HCT116 (cell line): ENCODE measurements at regions not wholly inside any gene's neighbourhood (a gene's known extent, or its start where the extent isn't known, plus 50 kb on each side); places are given as distances from the start of the nearest gene placed in this dataset.

Experiments used
- ATAC-seq: fragments of 200-7000 bp; cut with Tn5 transposase; 2 replicates; pipeline ENCODE4 v1.9.1; 2020; ENCODE audit warnings: mild to moderate bottlenecking, moderate library complexity
- BruUV-seq: library from RNA; stranded (reverse); fragments of 400-500 nt; replicated peaks from 2 replicates; lab custom pipeline; 2021; lab: Mats Ljungman, UMichigan
- CTCF ChIA-PET: fragments of 300-600 bp; sonication (Branson Sonifier 250); formaldehyde crosslinking; loops from one replicate; lab custom pipeline; 2021; ENCODE audit warnings: antibody characterized with exemption; lab: Charles Lee
- POLR2A ChIA-PET: fragments of 300-600, 350-600 bp; sonication (Branson Sonifier 250); formaldehyde crosslinking; loops from one replicate; lab custom pipeline; 2021; ENCODE audit warnings: antibody characterized with exemption; lab: Charles Lee
- RAD21 ChIA-PET, 2 experiments: fragments of 300-600 bp; sonication (Branson Sonifier 250); formaldehyde crosslinking; loops; one replicate each; lab custom pipeline; 2023; ENCODE audit warnings: low total read pairs in 2 of 2; ENCODE audit not compliant: uncharacterized antibody in 2 of 2, unreplicated experiment in 2 of 2, low non-redundant PET in 1 of 2; lab: Charles Lee
- DNase-seq: peaks from one replicate; pipeline ENCODE4 v3.0.0-alpha.2; 2010; ENCODE audit warnings: low read depth, low spot score
- H2AFZ ChIP-seq: fragments of 200-600 bp; shearing (Covaris generic), sonication (generic); 2 replicates; pipeline ENCODE4 v1.6.1; 2017; ENCODE audit warnings: low read depth, mixed run types, mixed read lengths, antibody characterized with exemption, low read length; ENCODE audit not compliant: poor library complexity, severe bottlenecking
- H3K27ac ChIP-seq: 2 replicates; pipeline ENCODE4 v1.5.1; 2012; ENCODE audit warnings: low read depth, low read length
- H3K27me3 ChIP-seq: fragments of 200-600 bp; sonication (generic); 2 replicates; pipeline ENCODE4 v1.6.1; 2016; ENCODE audit warnings: mixed run types, low read length, mixed read lengths; ENCODE audit not compliant: insufficient read depth
- H3K36me3 ChIP-seq, 2 experiments: fragments of 200-500 bp in 1 of 2; fragments of 200-600 bp in 1 of 2; sonication (Bioruptor generic) in 1 of 2; sonication (generic) in 1 of 2; 2 replicates each; pipeline versions ENCODE4 v1.5.1 to v1.6.1; 2014 to 2016; ENCODE audit warnings: low read length in 2 of 2, inconsistent platforms in 1 of 2, mixed read lengths in 1 of 2, mixed run types in 1 of 2; ENCODE audit not compliant: insufficient read depth in 2 of 2, control insufficient read depth in 1 of 2
- H3K4me1 ChIP-seq, 2 experiments: fragments of 200-600 bp in 1 of 2; sonication (generic) in 1 of 2; 2 replicates each; pipeline versions ENCODE4 v1.5.1 to v1.6.1; 2012 to 2017; ENCODE audit warnings: low read length in 2 of 2, inconsistent platforms in 1 of 2, mild to moderate bottlenecking in 1 of 2, mixed read lengths in 1 of 2, mixed run types in 1 of 2, moderate library complexity in 1 of 2; ENCODE audit not compliant: insufficient read depth in 2 of 2, control insufficient read depth in 1 of 2
- H3K4me2 ChIP-seq: fragments of 200-600 bp; sonication (generic); 2 replicates; pipeline ENCODE4 v1.6.1; 2017; ENCODE audit warnings: mixed run types, low read length, mixed read lengths
- H3K4me3 ChIP-seq, 2 experiments: fragments of 200-600 bp in 1 of 2; sonication (generic) in 1 of 2; replicated peaks in 1 of 2; 2 replicates each; pipeline ENCODE4 v1.5.1; 2011 to 2016; ENCODE audit warnings: low read length in 2 of 2, control low read depth in 1 of 2, low read depth in 1 of 2, mild to moderate bottlenecking in 1 of 2, mixed read lengths in 1 of 2, mixed run types in 1 of 2
- H3K79me2 ChIP-seq: fragments of 200-600 bp; sonication (generic); 2 replicates; pipeline ENCODE4 v1.6.1; 2017; ENCODE audit warnings: mild to moderate bottlenecking, mixed run types, low read length, moderate library complexity, mixed read lengths; ENCODE audit not compliant: insufficient read depth
- H3K9ac ChIP-seq: fragments of 200-600 bp; sonication (generic); 2 replicates; pipeline ENCODE4 v1.6.1; 2016; ENCODE audit warnings: low read length, mixed read lengths
- H3K9me2 ChIP-seq: fragments of 200-600 bp; sonication (generic), shearing (Covaris generic); 2 replicates; pipeline ENCODE4 v1.6.1; 2017; ENCODE audit warnings: mixed run types, mild to moderate bottlenecking, moderate library complexity; ENCODE audit not compliant: insufficient read depth
- H3K9me3 ChIP-seq, 2 experiments: fragments of 200-500 bp in 1 of 2; fragments of 200-600 bp in 1 of 2; sonication (Bioruptor generic) in 1 of 2; sonication (generic) in 1 of 2; 2 replicates each; pipeline ENCODE4 v1.6.1; 2014 to 2017; ENCODE audit warnings: low read length in 2 of 2, mixed read lengths in 2 of 2, inconsistent platforms in 1 of 2, low read depth in 1 of 2, mild to moderate bottlenecking in 1 of 2, mixed run types in 1 of 2, moderate library complexity in 1 of 2; ENCODE audit not compliant: control insufficient read depth in 1 of 2, insufficient read depth in 1 of 2
- H4K20me1 ChIP-seq: fragments of 200-600 bp; sonication (generic), shearing (Covaris generic); 2 replicates; pipeline ENCODE4 v1.6.1; 2017; ENCODE audit warnings: mixed run types, mild to moderate bottlenecking, moderate library complexity; ENCODE audit not compliant: insufficient read depth
- CBX3 ChIP-seq: IDR thresholded peaks from 2 replicates; pipeline ENCODE4 v1.6.1; 2012; ENCODE audit warnings: low read depth
- CEBPB ChIP-seq: IDR thresholded peaks from 2 replicates; pipeline ENCODE4 v1.6.1; 2012; ENCODE audit warnings: low read depth
- EZH2 ChIP-seq: fragments of 200-600 bp; sonication (generic); IDR thresholded peaks from 2 replicates; pipeline ENCODE4 v1.6.1; 2017; ENCODE audit warnings: antibody characterized with exemption, mixed run types
- EZH2phosphoT487 ChIP-seq: fragments of 200-600 bp; IDR thresholded peaks from 2 replicates; pipeline ENCODE4 v1.6.1; 2018; ENCODE audit warnings: antibody characterized with exemption, borderline replicate concordance
- JUND ChIP-seq: IDR thresholded peaks from 2 replicates; pipeline ENCODE4 v1.6.1; 2012
- POLR2AphosphoS5 ChIP-seq: IDR thresholded peaks from 2 replicates; pipeline ENCODE4 v1.6.1; 2011; ENCODE audit warnings: mild to moderate bottlenecking, low read depth, low read length, moderate library complexity
- RAD21 ChIP-seq: IDR thresholded peaks from 2 replicates; pipeline ENCODE4 v1.6.1; 2012; ENCODE audit warnings: low read depth, mild to moderate bottlenecking
- SIN3A ChIP-seq: IDR thresholded peaks from 2 replicates; pipeline ENCODE4 v1.6.1; 2012; ENCODE audit warnings: low read depth
- SP1 ChIP-seq: IDR thresholded peaks from 2 replicates; pipeline ENCODE4 v1.6.1; 2012; ENCODE audit warnings: low read depth
- SRF ChIP-seq: IDR thresholded peaks from 2 replicates; pipeline ENCODE4 v1.6.1; 2012; ENCODE audit warnings: low read depth
- TCF7L2 ChIP-seq: IDR thresholded peaks from 2 replicates; pipeline ENCODE4 v1.7.0; 2011; ENCODE audit warnings: borderline replicate concordance, inconsistent platforms; ENCODE audit not compliant: insufficient read depth, insufficient read length; ENCODE audit errors: extremely low read depth
- YY1 ChIP-seq: IDR thresholded peaks from 2 replicates; pipeline ENCODE4 v1.6.1; 2011; ENCODE audit warnings: low read length, low read depth, moderate library complexity, mild to moderate bottlenecking; ENCODE audit not compliant: insufficient replicate concordance; ENCODE audit errors: extremely low read depth
- ZNF274 ChIP-seq: fragments of 200-500 bp; sonication (Bioruptor generic); IDR thresholded peaks from 2 replicates; pipeline ENCODE4 v1.6.1; 2014; ENCODE audit warnings: mild to moderate bottlenecking, low read depth, low read length, inconsistent platforms
- intact Hi-C: fragments of 100-400 bp; cut with micrococcal nuclease; formaldehyde crosslinking; loops from 2 replicates; pipeline ENCODE4 v1.10.0; 2022
- TF ChIP-seq, protein P1 (sequence below), 3 experiments: fragments of 200-600 bp in 1 of 3; sonication (generic) in 1 of 3; IDR thresholded peaks in 2 of 3; conservative IDR thresholded peaks in 1 of 3; 2 replicates each; pipeline ENCODE4 v1.5.1; 2012 to 2017; ENCODE audit warnings: low read depth in 2 of 3, low read length in 2 of 3, antibody characterized with exemption in 1 of 3, borderline replicate concordance in 1 of 3, control low read depth in 1 of 3, mild to moderate bottlenecking in 1 of 3, mixed read lengths in 1 of 3, mixed run types in 1 of 3, moderate library complexity in 1 of 3; ENCODE audit not compliant: insufficient read depth in 1 of 3

GRCh38 chr1:217333939-217334338, 297.0 kb downstream of the GPATCH2 start:
- H3K9me2 ChIP-seq = no peaks in the 10 kb centered on the region
- H3K27ac ChIP-seq = no peak overlapping the region
- TF ChIP-seq RAD21 (peak; percentile 72), EZH2 (no peak), JUND (no peak), EZH2phosphoT487 (no peak), TCF7L2 (no peak), CEBPB (no peak), SRF (no peak), YY1 (no peak), SIN3A (no peak), ZNF274 (no peak), CBX3 (no peak), SP1 (no peak), POLR2AphosphoS5 (no peak)
- TF ChIP-seq, protein P1, sequence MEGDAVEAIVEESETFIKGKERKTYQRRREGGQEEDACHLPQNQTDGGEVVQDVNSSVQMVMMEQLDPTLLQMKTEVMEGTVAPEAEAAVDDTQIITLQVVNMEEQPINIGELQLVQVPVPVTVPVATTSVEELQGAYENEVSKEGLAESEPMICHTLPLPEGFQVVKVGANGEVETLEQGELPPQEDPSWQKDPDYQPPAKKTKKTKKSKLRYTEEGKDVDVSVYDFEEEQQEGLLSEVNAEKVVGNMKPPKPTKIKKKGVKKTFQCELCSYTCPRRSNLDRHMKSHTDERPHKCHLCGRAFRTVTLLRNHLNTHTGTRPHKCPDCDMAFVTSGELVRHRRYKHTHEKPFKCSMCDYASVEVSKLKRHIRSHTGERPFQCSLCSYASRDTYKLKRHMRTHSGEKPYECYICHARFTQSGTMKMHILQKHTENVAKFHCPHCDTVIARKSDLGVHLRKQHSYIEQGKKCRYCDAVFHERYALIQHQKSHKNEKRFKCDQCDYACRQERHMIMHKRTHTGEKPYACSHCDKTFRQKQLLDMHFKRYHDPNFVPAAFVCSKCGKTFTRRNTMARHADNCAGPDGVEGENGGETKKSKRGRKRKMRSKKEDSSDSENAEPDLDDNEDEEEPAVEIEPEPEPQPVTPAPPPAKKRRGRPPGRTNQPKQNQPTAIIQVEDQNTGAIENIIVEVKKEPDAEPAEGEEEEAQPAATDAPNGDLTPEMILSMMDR (IDR thresholded peaks at IDR 0.05 in 2 of 3, conservative IDR thresholded peaks at IDR 0.05 in 1 of 3; ENCODE audit: borderline replicate concordance in 1 of 3, insufficient read depth in 1 of 3, low read depth in 2 of 3, low read length in 2 of 3) = peak; percentile 32 to 80 (median 68); a peak in 5 of 6 replicates
- RAD21 ChIA-PET = no interaction called here
- BruUV-seq = no TSS peak
- H3K4me1 ChIP-seq = no peaks in the 10 kb centered on the region
- no peaks in the 10 kb centered on the region for H3K27me3 ChIP-seq
- no peaks in the 10 kb centered on the region for H4K20me1 ChIP-seq
- H3K9me3 ChIP-seq = no peaks in the 10 kb centered on the region; a peak in 1 of 4 replicates
- H3K79me2 ChIP-seq = no peaks in the 10 kb centered on the region
- intact Hi-C loops = loop anchor here (5.0 kb wide), 1 partner anchor 582 kb away; no protein-coding TSS in a partner anchor
- CTCF ChIA-PET = interaction anchor here (0.6 to 1.5 kb wide), 3 partner anchors 11 to 30 kb away, joined by 3 to 4 read pairs (median 4); no protein-coding TSS in a partner anchor
- H2AFZ ChIP-seq = no peak overlapping the region
- no peak overlapping the region for H3K4me2 ChIP-seq
- H3K36me3 ChIP-seq = no peaks in the 10 kb centered on the region
- H3K9ac ChIP-seq = no peak overlapping the region
- POLR2A ChIA-PET = no interaction called here
- ATAC-seq (peak; percentile 82), DNase-seq (peak; percentile 7)
- H3K4me3 ChIP-seq = no peak overlapping the region
